H9 (cell line): ENCODE measurements at regions not wholly inside any gene's neighbourhood (a gene's known extent, or its start where the extent isn't known, plus 50 kb on each side); places are given as distances from the start of the nearest gene placed in this dataset.

Source experiments
- DNase-seq: peaks from one replicate; pipeline ENCODE4 v3.0.0-alpha.2; 2017
- H2AFZ ChIP-seq: one replicate; pipeline ENCODE4 v1.6.1; 2013; ENCODE audit warnings: mild to moderate bottlenecking, low read length, control low read depth, moderate library complexity
- H2AK5ac ChIP-seq: 2 replicates; pipeline ENCODE4 v1.6.1; 2013; ENCODE audit warnings: low read length, control low read depth, mixed read lengths; ENCODE audit not compliant: insufficient read length
- H2BK120ac ChIP-seq: one replicate; pipeline ENCODE4 v1.6.1; 2013; ENCODE audit warnings: low read depth, mild to moderate bottlenecking, low read length, control low read depth, inconsistent platforms; ENCODE audit not compliant: poor library complexity, severe bottlenecking
- H2BK12ac ChIP-seq: 2 replicates; pipeline ENCODE4 v1.6.1; 2013; ENCODE audit warnings: low read length, control low read depth, mixed read lengths, low read depth; ENCODE audit not compliant: insufficient read length
- H2BK15ac ChIP-seq: 2 replicates; pipeline ENCODE4 v1.6.1; 2013; ENCODE audit warnings: low read depth, low read length, control low read depth
- H2BK20ac ChIP-seq: one replicate; pipeline ENCODE4 v1.6.1; 2013; ENCODE audit warnings: low read depth, mild to moderate bottlenecking, low read length, control low read depth, inconsistent platforms; ENCODE audit not compliant: poor library complexity, severe bottlenecking
- H2BK5ac ChIP-seq: 2 replicates; pipeline ENCODE4 v1.6.1; 2013; ENCODE audit warnings: low read length, control low read depth, mixed read lengths; ENCODE audit not compliant: insufficient read length
- H3K14ac ChIP-seq: 2 replicates; pipeline ENCODE4 v1.6.1; 2013; ENCODE audit warnings: low read length, control low read depth; ENCODE audit not compliant: insufficient read depth
- H3K18ac ChIP-seq: 2 replicates; pipeline ENCODE4 v1.6.1; 2013; ENCODE audit warnings: low read depth, mild to moderate bottlenecking, mixed read lengths, low read length, control low read depth; ENCODE audit not compliant: insufficient read length
- H3K23ac ChIP-seq: 2 replicates; pipeline ENCODE4 v1.6.1; 2013; ENCODE audit warnings: low read length, control low read depth, mixed read lengths, low read depth; ENCODE audit not compliant: insufficient read length
- H3K23me2 ChIP-seq: 2 replicates; pipeline ENCODE4 v1.6.1; 2013; ENCODE audit warnings: low read depth, mild to moderate bottlenecking, mixed read lengths, low read length, control low read depth; ENCODE audit not compliant: insufficient read length, poor library complexity, severe bottlenecking
- H3K27ac ChIP-seq: 2 replicates; pipeline ENCODE4 v1.5.1; 2013; ENCODE audit warnings: low read length, control low read depth, mixed read lengths, low read depth; ENCODE audit not compliant: insufficient read length
- H3K27me3 ChIP-seq: 2 replicates; pipeline ENCODE4 v1.6.1; 2013; ENCODE audit warnings: low read length, control low read depth, inconsistent platforms; ENCODE audit not compliant: insufficient read depth
- H3K4ac ChIP-seq: 2 replicates; pipeline ENCODE4 v1.6.1; 2013; ENCODE audit warnings: low read depth, mild to moderate bottlenecking, control low read depth, inconsistent platforms, low read length, moderate library complexity
- H3K4me1 ChIP-seq: 2 replicates; pipeline ENCODE4 v1.6.1; 2013; ENCODE audit warnings: low read length, control low read depth, inconsistent platforms; ENCODE audit not compliant: insufficient read depth
- H3K4me2 ChIP-seq: 2 replicates; pipeline ENCODE4 v1.6.1; 2013; ENCODE audit warnings: low read length, control low read depth, mixed read lengths; ENCODE audit not compliant: insufficient read length, insufficient read depth
- H3K56ac ChIP-seq: 2 replicates; pipeline ENCODE4 v1.6.1; 2013; ENCODE audit warnings: low read depth, mild to moderate bottlenecking, mixed read lengths, low read length, control low read depth; ENCODE audit not compliant: insufficient read length
- H3K79me1 ChIP-seq: 2 replicates; pipeline ENCODE4 v1.6.1; 2013; ENCODE audit warnings: low read depth, mild to moderate bottlenecking, moderate library complexity, low read length, control low read depth, inconsistent platforms; ENCODE audit not compliant: insufficient read depth, poor library complexity, severe bottlenecking
- H3K79me2 ChIP-seq: 2 replicates; pipeline ENCODE4 v1.6.1; 2013; ENCODE audit warnings: low read length, control low read depth, inconsistent platforms; ENCODE audit not compliant: insufficient read depth
- H3K9ac ChIP-seq: 2 replicates; pipeline ENCODE4 v1.6.1; 2013; ENCODE audit warnings: low read length, control low read depth, mixed read lengths; ENCODE audit not compliant: insufficient read length; ENCODE audit errors: extremely low read depth
- H3K9me3 ChIP-seq: one replicate; pipeline ENCODE4 v1.6.1; 2013; ENCODE audit warnings: low read depth, low read length, inconsistent platforms; ENCODE audit not compliant: control insufficient read depth
- H3T11ph ChIP-seq: one replicate; pipeline ENCODE4 v1.6.1; 2013; ENCODE audit warnings: mild to moderate bottlenecking, low read length, control low read depth, inconsistent platforms
- H4K20me1 ChIP-seq: one replicate; pipeline ENCODE4 v1.6.1; 2013; ENCODE audit not compliant: control insufficient read depth, insufficient read length, insufficient read depth
- H4K5ac ChIP-seq: 2 replicates; pipeline ENCODE4 v1.6.1; 2013; ENCODE audit warnings: low read depth, mild to moderate bottlenecking, mixed read lengths, low read length, control low read depth; ENCODE audit not compliant: insufficient read length
- H4K8ac ChIP-seq: replicated peaks from 2 replicates; pipeline ENCODE4 v1.6.1; 2013; ENCODE audit warnings: low read length, control low read depth, mixed read lengths, low read depth; ENCODE audit not compliant: insufficient read length
- H4K91ac ChIP-seq: 2 replicates; pipeline ENCODE4 v1.6.1; 2013; ENCODE audit warnings: low read depth, mild to moderate bottlenecking, moderate library complexity, mixed read lengths, low read length, control low read depth; ENCODE audit not compliant: insufficient read length
- H3K27ac Mint-ChIP-seq, 3 experiments: 2 replicates in 2 of 3; 3 replicates in 1 of 3; pipeline ENCODE4 v1.8.0; 2020 to 2021; ENCODE audit warnings: mixed read lengths in 3 of 3, mild to moderate bottlenecking in 1 of 3, moderate library complexity in 1 of 3
- H3K27me3 Mint-ChIP-seq: 2 replicates; pipeline ENCODE4 v1.8.0; 2021; ENCODE audit warnings: low read depth, mild to moderate bottlenecking, moderate library complexity, mixed read lengths
- H3K36me3 Mint-ChIP-seq, 3 experiments: 2 replicates in 2 of 3; 3 replicates in 1 of 3; pipeline ENCODE4 v1.8.0; 2020 to 2021; ENCODE audit warnings: low read depth in 3 of 3, mixed read lengths in 3 of 3; ENCODE audit not compliant: insufficient read depth in 1 of 3
- H3K4me1 Mint-ChIP-seq, 2 experiments: 2 replicates each; pipeline ENCODE4 v1.8.0; 2020; ENCODE audit warnings: mixed read lengths in 2 of 2
- H3K4me3 Mint-ChIP-seq, 2 experiments: 2 replicates in 1 of 2; 3 replicates in 1 of 2; pipeline ENCODE4 v1.8.0; 2020 to 2021; ENCODE audit warnings: mild to moderate bottlenecking in 2 of 2, mixed read lengths in 2 of 2, moderate library complexity in 1 of 2
- H3K9me3 Mint-ChIP-seq, 2 experiments: 2 replicates in 1 of 2; 3 replicates in 1 of 2; pipeline ENCODE4 v1.8.0; 2020; ENCODE audit warnings: mild to moderate bottlenecking in 2 of 2, mixed read lengths in 2 of 2, moderate library complexity in 1 of 2
- CTCF ChIP-seq: fragments of 200-600 bp; sonication (generic); conservative IDR thresholded peaks from 3 replicates; pipeline ENCODE4 v1.8.0; 2021; ENCODE audit warnings: antibody characterized with exemption, mild to moderate bottlenecking
- WGBS: extraction: QIAGEN DNeasy Blood & Tissue Kit; methylation state at CpG from one replicate; pipeline ENCODE4 v1.1.7; 2013; ENCODE audit warnings: missing lambda C conversion rate, low lambda C conversion rate, mixed read lengths; ENCODE audit not compliant: insufficient read length; ENCODE audit errors: extremely low coverage; 5-methylcytosine and 5-hydroxymethylcytosine counted together

GRCh38 chr1:30294508-30294907, 428.9 kb downstream of the MATN1 start:
- H3K79me1 ChIP-seq, result no peaks in the 10 kb centered on the region
- H3K9me3 ChIP-seq, result peaks cover 8% of the 10 kb centered on the region
- H2BK120ac ChIP-seq, result no peak overlapping the region
- no peak overlapping the region for H2AK5ac ChIP-seq
- H3K56ac ChIP-seq, result no peak overlapping the region
- H3K23me2 ChIP-seq, result no peaks in the 10 kb centered on the region
- peaks cover 20 to 24% of the 10 kb centered on the region in 2 experiments for H3K9me3 Mint-ChIP-seq
- no peak overlapping the region for H2BK20ac ChIP-seq
- no peak overlapping the region for H4K8ac ChIP-seq
- no peak overlapping the region for H3K23ac ChIP-seq
- no peak overlapping the region for H3T11ph ChIP-seq
- no peaks in the 10 kb centered on the region for H3K4me1 ChIP-seq
- H2BK5ac ChIP-seq, result no peak overlapping the region
- H4K5ac ChIP-seq, result no peak overlapping the region
- no peak overlapping the region for H3K4me2 ChIP-seq
- no peak for DNase-seq
- no peak overlapping the region for H3K27ac Mint-ChIP-seq
- no peak overlapping the region for H4K91ac ChIP-seq
- peaks cover 0 to 5% (median 4%) of the 10 kb centered on the region in 3 experiments; a peak in 5 of 7 replicates for H3K36me3 Mint-ChIP-seq
- no peaks in the 10 kb centered on the region for H3K27me3 ChIP-seq
- H3K79me2 ChIP-seq, result no peaks in the 10 kb centered on the region
- H4K20me1 ChIP-seq, result no peaks in the 10 kb centered on the region
- no peak overlapping the region for H3K4me3 Mint-ChIP-seq
- no peak overlapping the region for H3K27ac ChIP-seq
- no peak for TF ChIP-seq CTCF
- no peak overlapping the region for H3K18ac ChIP-seq
- no peak overlapping the region for H2AFZ ChIP-seq
- H3K27me3 Mint-ChIP-seq, result peaks cover 8% of the 10 kb centered on the region
- H3K14ac ChIP-seq, result no peak overlapping the region
- H3K4ac ChIP-seq, result no peak overlapping the region
- H3K9ac ChIP-seq, result no peak overlapping the region
- H2BK12ac ChIP-seq, result no peak overlapping the region
- WGBS, result no CpG with 5 or more reads among the region's 1 CpG
- H2BK15ac ChIP-seq, result no peak overlapping the region
- H3K4me1 Mint-ChIP-seq, result 0 out of 4 replicates have a peak, but pooled peaks cover 0 to 2% of the 10 kb centered on the region in 2 experiments
